H9 (cell line): ENCODE measurements at regions not wholly inside any gene's neighbourhood (a gene's known extent, or its start where the extent isn't known, plus 50 kb on each side); places are given as distances from the start of the nearest gene placed in this dataset.

ENCODE experiments used
- DNase-seq: peaks from one replicate; pipeline ENCODE4 v3.0.0-alpha.2; 2017
- H2AFZ ChIP-seq: one replicate; pipeline ENCODE4 v1.6.1; 2013; ENCODE audit warnings: mild to moderate bottlenecking, low read length, control low read depth, moderate library complexity
- H2AK5ac ChIP-seq: 2 replicates; pipeline ENCODE4 v1.6.1; 2013; ENCODE audit warnings: low read length, control low read depth, mixed read lengths; ENCODE audit not compliant: insufficient read length
- H2BK120ac ChIP-seq: one replicate; pipeline ENCODE4 v1.6.1; 2013; ENCODE audit warnings: low read depth, mild to moderate bottlenecking, low read length, control low read depth, inconsistent platforms; ENCODE audit not compliant: poor library complexity, severe bottlenecking
- H2BK12ac ChIP-seq: 2 replicates; pipeline ENCODE4 v1.6.1; 2013; ENCODE audit warnings: low read length, control low read depth, mixed read lengths, low read depth; ENCODE audit not compliant: insufficient read length
- H2BK15ac ChIP-seq: 2 replicates; pipeline ENCODE4 v1.6.1; 2013; ENCODE audit warnings: low read depth, low read length, control low read depth
- H2BK20ac ChIP-seq: one replicate; pipeline ENCODE4 v1.6.1; 2013; ENCODE audit warnings: low read depth, mild to moderate bottlenecking, low read length, control low read depth, inconsistent platforms; ENCODE audit not compliant: poor library complexity, severe bottlenecking
- H2BK5ac ChIP-seq: 2 replicates; pipeline ENCODE4 v1.6.1; 2013; ENCODE audit warnings: low read length, control low read depth, mixed read lengths; ENCODE audit not compliant: insufficient read length
- H3K14ac ChIP-seq: 2 replicates; pipeline ENCODE4 v1.6.1; 2013; ENCODE audit warnings: low read length, control low read depth; ENCODE audit not compliant: insufficient read depth
- H3K18ac ChIP-seq: 2 replicates; pipeline ENCODE4 v1.6.1; 2013; ENCODE audit warnings: low read depth, mild to moderate bottlenecking, mixed read lengths, low read length, control low read depth; ENCODE audit not compliant: insufficient read length
- H3K23ac ChIP-seq: 2 replicates; pipeline ENCODE4 v1.6.1; 2013; ENCODE audit warnings: low read length, control low read depth, mixed read lengths, low read depth; ENCODE audit not compliant: insufficient read length
- H3K23me2 ChIP-seq: 2 replicates; pipeline ENCODE4 v1.6.1; 2013; ENCODE audit warnings: low read depth, mild to moderate bottlenecking, mixed read lengths, low read length, control low read depth; ENCODE audit not compliant: insufficient read length, poor library complexity, severe bottlenecking
- H3K27ac ChIP-seq: 2 replicates; pipeline ENCODE4 v1.5.1; 2013; ENCODE audit warnings: low read length, control low read depth, mixed read lengths, low read depth; ENCODE audit not compliant: insufficient read length
- H3K27me3 ChIP-seq: 2 replicates; pipeline ENCODE4 v1.6.1; 2013; ENCODE audit warnings: low read length, control low read depth, inconsistent platforms; ENCODE audit not compliant: insufficient read depth
- H3K4ac ChIP-seq: 2 replicates; pipeline ENCODE4 v1.6.1; 2013; ENCODE audit warnings: low read depth, mild to moderate bottlenecking, control low read depth, inconsistent platforms, low read length, moderate library complexity
- H3K4me1 ChIP-seq: 2 replicates; pipeline ENCODE4 v1.6.1; 2013; ENCODE audit warnings: low read length, control low read depth, inconsistent platforms; ENCODE audit not compliant: insufficient read depth
- H3K4me2 ChIP-seq: 2 replicates; pipeline ENCODE4 v1.6.1; 2013; ENCODE audit warnings: low read length, control low read depth, mixed read lengths; ENCODE audit not compliant: insufficient read length, insufficient read depth
- H3K56ac ChIP-seq: 2 replicates; pipeline ENCODE4 v1.6.1; 2013; ENCODE audit warnings: low read depth, mild to moderate bottlenecking, mixed read lengths, low read length, control low read depth; ENCODE audit not compliant: insufficient read length
- H3K79me1 ChIP-seq: 2 replicates; pipeline ENCODE4 v1.6.1; 2013; ENCODE audit warnings: low read depth, mild to moderate bottlenecking, moderate library complexity, low read length, control low read depth, inconsistent platforms; ENCODE audit not compliant: insufficient read depth, poor library complexity, severe bottlenecking
- H3K79me2 ChIP-seq: 2 replicates; pipeline ENCODE4 v1.6.1; 2013; ENCODE audit warnings: low read length, control low read depth, inconsistent platforms; ENCODE audit not compliant: insufficient read depth
- H3K9ac ChIP-seq: 2 replicates; pipeline ENCODE4 v1.6.1; 2013; ENCODE audit warnings: low read length, control low read depth, mixed read lengths; ENCODE audit not compliant: insufficient read length; ENCODE audit errors: extremely low read depth
- H3K9me3 ChIP-seq: one replicate; pipeline ENCODE4 v1.6.1; 2013; ENCODE audit warnings: low read depth, low read length, inconsistent platforms; ENCODE audit not compliant: control insufficient read depth
- H3T11ph ChIP-seq: one replicate; pipeline ENCODE4 v1.6.1; 2013; ENCODE audit warnings: mild to moderate bottlenecking, low read length, control low read depth, inconsistent platforms
- H4K20me1 ChIP-seq: one replicate; pipeline ENCODE4 v1.6.1; 2013; ENCODE audit not compliant: control insufficient read depth, insufficient read length, insufficient read depth
- H4K5ac ChIP-seq: 2 replicates; pipeline ENCODE4 v1.6.1; 2013; ENCODE audit warnings: low read depth, mild to moderate bottlenecking, mixed read lengths, low read length, control low read depth; ENCODE audit not compliant: insufficient read length
- H4K8ac ChIP-seq: replicated peaks from 2 replicates; pipeline ENCODE4 v1.6.1; 2013; ENCODE audit warnings: low read length, control low read depth, mixed read lengths, low read depth; ENCODE audit not compliant: insufficient read length
- H4K91ac ChIP-seq: 2 replicates; pipeline ENCODE4 v1.6.1; 2013; ENCODE audit warnings: low read depth, mild to moderate bottlenecking, moderate library complexity, mixed read lengths, low read length, control low read depth; ENCODE audit not compliant: insufficient read length
- H3K27ac Mint-ChIP-seq, 3 experiments: 2 replicates in 2 of 3; 3 replicates in 1 of 3; pipeline ENCODE4 v1.8.0; 2020 to 2021; ENCODE audit warnings: mixed read lengths in 3 of 3, mild to moderate bottlenecking in 1 of 3, moderate library complexity in 1 of 3
- H3K27me3 Mint-ChIP-seq: 2 replicates; pipeline ENCODE4 v1.8.0; 2021; ENCODE audit warnings: low read depth, mild to moderate bottlenecking, moderate library complexity, mixed read lengths
- H3K36me3 Mint-ChIP-seq, 3 experiments: 2 replicates in 2 of 3; 3 replicates in 1 of 3; pipeline ENCODE4 v1.8.0; 2020 to 2021; ENCODE audit warnings: low read depth in 3 of 3, mixed read lengths in 3 of 3; ENCODE audit not compliant: insufficient read depth in 1 of 3
- H3K4me1 Mint-ChIP-seq, 2 experiments: 2 replicates each; pipeline ENCODE4 v1.8.0; 2020; ENCODE audit warnings: mixed read lengths in 2 of 2
- H3K4me3 Mint-ChIP-seq, 2 experiments: 2 replicates in 1 of 2; 3 replicates in 1 of 2; pipeline ENCODE4 v1.8.0; 2020 to 2021; ENCODE audit warnings: mild to moderate bottlenecking in 2 of 2, mixed read lengths in 2 of 2, moderate library complexity in 1 of 2
- H3K9me3 Mint-ChIP-seq, 2 experiments: 2 replicates in 1 of 2; 3 replicates in 1 of 2; pipeline ENCODE4 v1.8.0; 2020; ENCODE audit warnings: mild to moderate bottlenecking in 2 of 2, mixed read lengths in 2 of 2, moderate library complexity in 1 of 2
- WGBS: extraction: QIAGEN DNeasy Blood & Tissue Kit; methylation state at CpG from one replicate; pipeline ENCODE4 v1.1.7; 2013; ENCODE audit warnings: missing lambda C conversion rate, low lambda C conversion rate, mixed read lengths; ENCODE audit not compliant: insufficient read length; ENCODE audit errors: extremely low coverage; 5-methylcytosine and 5-hydroxymethylcytosine counted together
- TF ChIP-seq, protein P1 (sequence below): fragments of 200-600 bp; sonication (generic); conservative IDR thresholded peaks from 3 replicates; pipeline ENCODE4 v1.8.0; 2021; ENCODE audit warnings: antibody characterized with exemption, mild to moderate bottlenecking

DNA sequence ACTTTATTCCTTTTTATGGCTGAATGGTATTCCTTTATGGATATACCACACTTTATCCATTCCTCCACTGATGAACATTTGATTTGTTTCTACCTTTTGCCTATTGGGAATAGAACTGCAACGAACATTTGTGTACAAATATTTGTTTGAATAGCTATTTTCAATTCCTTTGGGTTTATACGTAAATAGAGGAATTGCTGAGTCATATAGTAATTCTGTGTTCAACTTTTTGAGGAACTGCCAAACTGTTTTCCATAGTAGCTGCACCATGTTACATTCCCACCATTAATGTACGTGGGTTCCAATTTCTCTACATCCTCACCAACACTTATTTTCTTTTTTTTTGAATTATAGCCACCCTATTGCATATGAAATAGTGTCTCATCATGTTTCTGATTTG lies 156.5 kb upstream of the ATP6AP2 start:
- Mint-ChIP-seq H3K4me1 (peaks cover 2 to 3% of the 10 kb centered on the region in 2 experiments; a peak in 3 of 4 replicates), H3K27ac (no peak overlapping the region), H3K9me3 (peaks cover 84 to 89% of the 10 kb centered on the region in 2 experiments), H3K36me3 (peaks cover 0 to 12% (median 11%) of the 10 kb centered on the region in 3 experiments; a peak in 6 of 7 replicates), H3K27me3 (no peaks in the 10 kb centered on the region), H3K4me3 (no peak overlapping the region)
- H2BK20ac ChIP-seq = no peak overlapping the region
- no peak overlapping the region for H3K27ac ChIP-seq
- no peak overlapping the region for H4K91ac ChIP-seq
- no peak overlapping the region for H3K4me2 ChIP-seq
- no peak overlapping the region for H3K56ac ChIP-seq
- no peak overlapping the region for H2BK12ac ChIP-seq
- peaks cover 3% of the 10 kb centered on the region; the same call in 1 of the 2 replicates for H3K4me1 ChIP-seq
- H3T11ph ChIP-seq = no peak overlapping the region
- no peak overlapping the region for H4K8ac ChIP-seq
- no peak overlapping the region for H2AFZ ChIP-seq
- no peaks in the 10 kb centered on the region for H4K20me1 ChIP-seq
- no peak overlapping the region for H2AK5ac ChIP-seq
- H3K18ac ChIP-seq = no peak overlapping the region
- H2BK5ac ChIP-seq = no peak overlapping the region
- TF ChIP-seq, protein P1, sequence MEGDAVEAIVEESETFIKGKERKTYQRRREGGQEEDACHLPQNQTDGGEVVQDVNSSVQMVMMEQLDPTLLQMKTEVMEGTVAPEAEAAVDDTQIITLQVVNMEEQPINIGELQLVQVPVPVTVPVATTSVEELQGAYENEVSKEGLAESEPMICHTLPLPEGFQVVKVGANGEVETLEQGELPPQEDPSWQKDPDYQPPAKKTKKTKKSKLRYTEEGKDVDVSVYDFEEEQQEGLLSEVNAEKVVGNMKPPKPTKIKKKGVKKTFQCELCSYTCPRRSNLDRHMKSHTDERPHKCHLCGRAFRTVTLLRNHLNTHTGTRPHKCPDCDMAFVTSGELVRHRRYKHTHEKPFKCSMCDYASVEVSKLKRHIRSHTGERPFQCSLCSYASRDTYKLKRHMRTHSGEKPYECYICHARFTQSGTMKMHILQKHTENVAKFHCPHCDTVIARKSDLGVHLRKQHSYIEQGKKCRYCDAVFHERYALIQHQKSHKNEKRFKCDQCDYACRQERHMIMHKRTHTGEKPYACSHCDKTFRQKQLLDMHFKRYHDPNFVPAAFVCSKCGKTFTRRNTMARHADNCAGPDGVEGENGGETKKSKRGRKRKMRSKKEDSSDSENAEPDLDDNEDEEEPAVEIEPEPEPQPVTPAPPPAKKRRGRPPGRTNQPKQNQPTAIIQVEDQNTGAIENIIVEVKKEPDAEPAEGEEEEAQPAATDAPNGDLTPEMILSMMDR = no peak
- H3K79me2 ChIP-seq = no peaks in the 10 kb centered on the region
- H3K23ac ChIP-seq = no peak overlapping the region
- DNase-seq = no peak
- no peaks in the 10 kb centered on the region for H3K9me3 ChIP-seq
- H2BK120ac ChIP-seq = no peak overlapping the region
- no CpG with 5 or more reads among the region's 3 CpGs for WGBS
- H3K14ac ChIP-seq = no peak overlapping the region
- H3K4ac ChIP-seq = no peak overlapping the region
- no peak overlapping the region for H3K9ac ChIP-seq
- no peaks in the 10 kb centered on the region for H3K79me1 ChIP-seq
- H3K27me3 ChIP-seq = no peaks in the 10 kb centered on the region
- H4K5ac ChIP-seq = no peak overlapping the region
- no peaks in the 10 kb centered on the region for H3K23me2 ChIP-seq
- no peak overlapping the region for H2BK15ac ChIP-seq
